SK-N-SH treated with all-trans-retinoic acid at 6 μM for 48 hours (cell line): ENCODE measurements at regions not wholly inside any gene's neighbourhood (a gene's known extent, or its start where the extent isn't known, plus 50 kb on each side); places are given as distances from the start of the nearest gene placed in this dataset.

Source experiments
- ATAC-seq: fragments of 200-7000 bp; cut with Tn5 transposase; 3 replicates; pipeline ENCODE4 v1.9.1; 2020; ENCODE audit warnings: mild to moderate bottlenecking, moderate library complexity
- ARNTL ChIP-seq: fragments of 450-650 bp; formaldehyde crosslinking; IDR thresholded peaks from 2 replicates; pipeline ENCODE4 v1.5.0; 2020; ENCODE audit warnings: low read depth, mild to moderate bottlenecking, moderate library complexity, borderline replicate concordance
- CREB5 ChIP-seq: fragments of 250-450 bp; sonication (Bioruptor Pico); IDR thresholded peaks from 2 replicates; pipeline ENCODE4 v1.5.1; 2020; ENCODE audit warnings: low read depth, mild to moderate bottlenecking, moderate library complexity
- CSDC2 ChIP-seq: fragments of 250-450 bp; sonication (Bioruptor Pico); IDR thresholded peaks from 2 replicates; pipeline ENCODE4 v1.5.0; 2020; ENCODE audit warnings: mild to moderate bottlenecking, moderate library complexity
- CSRNP3 ChIP-seq: fragments of 250-450 bp; sonication (Bioruptor Pico); IDR thresholded peaks from 2 replicates; pipeline ENCODE4 v1.5.1; 2021; ENCODE audit warnings: mild to moderate bottlenecking, moderate library complexity
- ESRRG ChIP-seq: fragments of 250-450 bp; sonication (Bioruptor Pico); IDR thresholded peaks from 2 replicates; pipeline ENCODE4 v1.6.1; 2021; ENCODE audit warnings: mild to moderate bottlenecking
- ISL1 ChIP-seq: fragments of 250-450 bp; sonication (Bioruptor Pico); IDR thresholded peaks from 2 replicates; pipeline ENCODE4 v2.1.2; 2022; ENCODE audit warnings: mild to moderate bottlenecking, moderate library complexity
- OSR1 ChIP-seq: fragments of 250-450 bp; sonication (Bioruptor Pico); IDR thresholded peaks from 2 replicates; pipeline ENCODE4 v1.8.0; 2022; ENCODE audit warnings: moderate library complexity, mild to moderate bottlenecking, inconsistent platforms
- PATZ1 ChIP-seq: fragments of 250-450 bp; sonication (Bioruptor Pico); IDR thresholded peaks from 2 replicates; pipeline ENCODE4 v1.8.0; 2020; ENCODE audit warnings: mild to moderate bottlenecking, moderate library complexity, borderline replicate concordance
- SNAI2 ChIP-seq: fragments of 250-450 bp; sonication (Bioruptor Pico); IDR thresholded peaks from 2 replicates; pipeline ENCODE4 v1.5.0; 2020; ENCODE audit warnings: mild to moderate bottlenecking, moderate library complexity
- ZC3H10 ChIP-seq: fragments of 250-450 bp; sonication (Bioruptor Pico); IDR thresholded peaks from 2 replicates; pipeline ENCODE4 v1.5.1; 2021; ENCODE audit warnings: mild to moderate bottlenecking, moderate library complexity
- ZFP3 ChIP-seq: fragments of 250-450 bp; sonication (Bioruptor Pico); IDR thresholded peaks from 2 replicates; pipeline ENCODE4 v1.5.0; 2020; ENCODE audit warnings: mild to moderate bottlenecking, moderate library complexity
- ZNF565 ChIP-seq: fragments of 450-650 bp; formaldehyde crosslinking; conservative IDR thresholded peaks from 2 replicates; pipeline ENCODE4 v1.5.0; 2020; ENCODE audit warnings: low read depth, mild to moderate bottlenecking, moderate library complexity
- ZNF70 ChIP-seq: fragments of 450-650 bp; formaldehyde crosslinking; IDR thresholded peaks from 2 replicates; pipeline ENCODE4 v1.5.0; 2020; ENCODE audit warnings: mild to moderate bottlenecking, moderate library complexity
- ZNF8 ChIP-seq: fragments of 450-650 bp; formaldehyde crosslinking; IDR thresholded peaks from 2 replicates; pipeline ENCODE4 v1.5.0; 2020; ENCODE audit warnings: mild to moderate bottlenecking, moderate library complexity
- TF ChIP-seq, protein P1 (sequence below): fragments of 250-450 bp; sonication (Bioruptor Pico); IDR thresholded peaks from 2 replicates; pipeline ENCODE4 v1.8.0; 2021; ENCODE audit warnings: low read depth, mild to moderate bottlenecking, moderate library complexity, borderline replicate concordance

- TF ChIP-seq ZC3H10 (CRISPR knock-in tag): no peak
- no peak for TF ChIP-seq ZNF8 (CRISPR knock-in tag)
- no peak for TF ChIP-seq CSDC2 (CRISPR knock-in tag)
- TF ChIP-seq PATZ1 (CRISPR knock-in tag): no peak
- TF ChIP-seq OSR1 (CRISPR knock-in tag): no peak
- TF ChIP-seq ESRRG (CRISPR knock-in tag): no peak
- TF ChIP-seq ZFP3 (CRISPR knock-in tag): no peak
- ATAC-seq: no peak
Measured at GRCh38 chr6:104109806-104110205, 749.9 kb downstream of the HACE1 start.

- no peak for TF ChIP-seq CSRNP3 (CRISPR knock-in tag)
- no peak for TF ChIP-seq CSDC2 (CRISPR knock-in tag)
- no peak for TF ChIP-seq ZNF565 (CRISPR knock-in tag)
- no peak for TF ChIP-seq SNAI2 (CRISPR knock-in tag)
- no peak for TF ChIP-seq ZNF70 (CRISPR knock-in tag)
- TF ChIP-seq ARNTL (CRISPR knock-in tag): no peak
- TF ChIP-seq PATZ1 (CRISPR knock-in tag): no peak
- no peak for ATAC-seq
Measured at GRCh38 chr6:104108634-104109033, 751.1 kb downstream of the HACE1 start.

- ATAC-seq: no peak
- TF ChIP-seq PATZ1 (CRISPR knock-in tag) (no peak), ZNF70 (CRISPR knock-in tag) (no peak), CSRNP3 (CRISPR knock-in tag) (no peak), CREB5 (no peak), CSDC2 (CRISPR knock-in tag) (no peak), ZNF565 (CRISPR knock-in tag) (no peak), ZFP3 (CRISPR knock-in tag) (no peak), ISL1 (CRISPR knock-in tag) (no peak), ARNTL (CRISPR knock-in tag) (no peak)
- TF ChIP-seq, protein P1, sequence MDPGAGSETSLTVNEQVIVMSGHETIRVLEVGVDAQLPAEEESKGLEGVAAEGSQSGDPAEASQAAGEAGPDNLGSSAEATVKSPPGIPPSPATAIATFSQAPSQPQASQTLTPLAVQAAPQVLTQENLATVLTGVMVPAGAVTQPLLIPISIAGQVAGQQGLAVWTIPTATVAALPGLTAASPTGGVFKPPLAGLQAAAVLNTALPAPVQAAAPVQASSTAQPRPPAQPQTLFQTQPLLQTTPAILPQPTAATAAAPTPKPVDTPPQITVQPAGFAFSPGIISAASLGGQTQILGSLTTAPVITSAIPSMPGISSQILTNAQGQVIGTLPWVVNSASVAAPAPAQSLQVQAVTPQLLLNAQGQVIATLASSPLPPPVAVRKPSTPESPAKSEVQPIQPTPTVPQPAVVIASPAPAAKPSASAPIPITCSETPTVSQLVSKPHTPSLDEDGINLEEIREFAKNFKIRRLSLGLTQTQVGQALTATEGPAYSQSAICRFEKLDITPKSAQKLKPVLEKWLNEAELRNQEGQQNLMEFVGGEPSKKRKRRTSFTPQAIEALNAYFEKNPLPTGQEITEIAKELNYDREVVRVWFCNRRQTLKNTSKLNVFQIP (CRISPR knock-in tag): no peak
- TF ChIP-seq, all 23 proteins: peak for 0
Measured at GRCh38 chr6:104095661-104096416, 763.9 kb downstream of the HACE1 start.
